Osteoblast (primary cell): ENCODE measurements at regions not wholly inside any gene's neighbourhood (a gene's known extent, or its start where the extent isn't known, plus 50 kb on each side); places are given as distances from the start of the nearest gene placed in this dataset.

Experiments used
- DNase-seq: peaks from one replicate; pipeline ENCODE4 v3.0.0; 2011; ENCODE audit warnings: low spot score, mixed read lengths; ENCODE audit not compliant: insufficient read length; ENCODE audit errors: missing footprints
- H2AFZ ChIP-seq: 2 replicates; pipeline ENCODE4 v1.6.0; 2011; ENCODE audit warnings: mild to moderate bottlenecking, low read length
- H3K27ac ChIP-seq: 2 replicates; pipeline ENCODE4 v1.5.1; 2011; ENCODE audit warnings: mild to moderate bottlenecking, low read depth, low read length, moderate library complexity
- H3K27me3 ChIP-seq: 2 replicates; pipeline ENCODE4 v1.6.0; 2012; ENCODE audit warnings: mild to moderate bottlenecking, control low read depth, inconsistent platforms, low read length, moderate library complexity; ENCODE audit not compliant: insufficient read depth
- H3K36me3 ChIP-seq: 2 replicates; pipeline ENCODE4 v1.5.1; 2011; ENCODE audit warnings: mild to moderate bottlenecking, low read length, control low read depth, moderate library complexity; ENCODE audit not compliant: insufficient read depth
- H3K4me1 ChIP-seq: 2 replicates; pipeline ENCODE4 v1.5.1; 2011; ENCODE audit warnings: mild to moderate bottlenecking, low read length, control low read depth, moderate library complexity; ENCODE audit not compliant: insufficient read depth
- H3K4me2 ChIP-seq: 2 replicates; pipeline ENCODE4 v1.6.0; 2011; ENCODE audit warnings: mild to moderate bottlenecking, low read length; ENCODE audit not compliant: insufficient read depth
- H3K4me3 ChIP-seq: fragments of 200-600 bp; sonication (generic); 3 replicates; pipeline ENCODE4 v1.5.1; 2012; ENCODE audit warnings: mild to moderate bottlenecking, low read length, inconsistent platforms; ENCODE audit not compliant: insufficient read depth
- H3K79me2 ChIP-seq: 2 replicates; pipeline ENCODE4 v1.6.0; 2012; ENCODE audit warnings: mild to moderate bottlenecking, low read length, control low read depth, inconsistent platforms; ENCODE audit not compliant: insufficient read depth
- H3K9me3 ChIP-seq: 2 replicates; pipeline ENCODE4 v1.5.1; 2011; ENCODE audit warnings: low read depth, low read length, control low read depth
- H4K20me1 ChIP-seq: 2 replicates; pipeline ENCODE4 v1.6.0; 2012; ENCODE audit warnings: mild to moderate bottlenecking, low read length, control low read depth; ENCODE audit not compliant: insufficient read depth
- CTCF ChIP-seq: IDR thresholded peaks from 2 replicates; pipeline ENCODE4 v1.5.1; 2011; ENCODE audit warnings: mild to moderate bottlenecking, low read depth, low read length, moderate library complexity; ENCODE audit errors: extremely low read depth

- no peak for TF ChIP-seq CTCF
- Histone ChIP-seq H3K27me3 (no peaks in the 10 kb centered on the region), H3K4me1 (no peaks in the 10 kb centered on the region), H3K79me2 (no peaks in the 10 kb centered on the region), H3K36me3 (no peaks in the 10 kb centered on the region), H2AFZ (no peak overlapping the region), H3K4me3 (no peak overlapping the region), H3K9me3 (no peaks in the 10 kb centered on the region), H4K20me1 (no peaks in the 10 kb centered on the region), H3K27ac (no peak overlapping the region), H3K4me2 (no peak overlapping the region)
- no peak for DNase-seq
Observed at GRCh38 chr1:90650401-90650800, 66.7 kb downstream of the BARHL2 start.

GRCh38 chr1:90640325-90640724 is 76.8 kb downstream of the BARHL2 start:
- H3K4me3 ChIP-seq: no peak overlapping the region
- no peak for TF ChIP-seq CTCF
- no peaks in the 10 kb centered on the region for H3K27me3 ChIP-seq
- no peaks in the 10 kb centered on the region for H3K79me2 ChIP-seq
- no peaks in the 10 kb centered on the region for H3K9me3 ChIP-seq
- H2AFZ ChIP-seq: no peak overlapping the region
- no peak overlapping the region for H3K27ac ChIP-seq
- no peak for DNase-seq
- H4K20me1 ChIP-seq: no peaks in the 10 kb centered on the region
- no peaks in the 10 kb centered on the region for H3K4me1 ChIP-seq
- H3K36me3 ChIP-seq: no peaks in the 10 kb centered on the region
- H3K4me2 ChIP-seq: no peak overlapping the region

GRCh38 chr1:90622666-90623065 is 94.4 kb downstream of the BARHL2 start:
- H3K36me3 ChIP-seq: no peaks in the 10 kb centered on the region
- TF ChIP-seq CTCF: no peak
- H3K79me2 ChIP-seq: no peaks in the 10 kb centered on the region
- no peak for DNase-seq
- no peaks in the 10 kb centered on the region for H4K20me1 ChIP-seq
- no peak overlapping the region for H2AFZ ChIP-seq
- H3K27ac ChIP-seq: no peak overlapping the region
- H3K4me1 ChIP-seq: no peaks in the 10 kb centered on the region
- H3K27me3 ChIP-seq: no peaks in the 10 kb centered on the region
- H3K4me2 ChIP-seq: no peak overlapping the region
- H3K9me3 ChIP-seq: no peaks in the 10 kb centered on the region
- no peak overlapping the region for H3K4me3 ChIP-seq

DNA sequence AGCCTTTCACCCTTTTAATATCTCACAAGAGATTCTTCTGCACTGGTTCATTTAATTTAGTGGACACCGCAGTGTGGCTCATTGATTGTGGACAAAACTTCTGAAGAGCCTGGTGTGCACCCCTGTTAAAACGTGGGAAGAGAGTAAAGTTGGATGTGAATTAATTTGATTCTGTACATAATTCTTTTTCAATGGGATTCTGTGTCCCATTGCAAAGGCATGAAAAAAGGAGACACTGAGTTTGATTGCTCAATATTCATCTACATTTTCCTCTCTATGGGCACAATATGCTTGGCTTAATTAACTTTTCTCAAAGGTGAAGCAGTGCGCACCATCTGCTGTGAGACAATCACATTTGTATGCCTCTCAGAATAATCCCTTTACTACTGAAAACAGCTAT is 95.1 kb downstream of the BARHL2 start:
- Histone ChIP-seq H3K36me3 (no peaks in the 10 kb centered on the region), H2AFZ (no peak overlapping the region), H3K9me3 (no peaks in the 10 kb centered on the region), H3K4me1 (no peaks in the 10 kb centered on the region), H3K4me2 (no peak overlapping the region), H3K27me3 (no peaks in the 10 kb centered on the region), H3K4me3 (no peak overlapping the region), H3K27ac (no peak overlapping the region), H3K79me2 (no peaks in the 10 kb centered on the region), H4K20me1 (no peaks in the 10 kb centered on the region)
- DNase-seq: no peak
- TF ChIP-seq CTCF: no peak
